CD4-positive, alpha-beta T cell treated with Interleukin-10 for 1 hour (primary cell): ENCODE measurements at regions not wholly inside any gene's neighbourhood (a gene's known extent, or its start where the extent isn't known, plus 50 kb on each side); places are given as distances from the start of the nearest gene placed in this dataset.
"Not testable (repeated sequence)": the region's sequence is repeated elsewhere in the genome, so short reads cannot be mapped to it uniquely, and the experiment has no call there.

Experiments
- DNase-seq: peaks from one replicate; pipeline ENCODE4 v3.0.0-alpha.2; 2020

DNA sequence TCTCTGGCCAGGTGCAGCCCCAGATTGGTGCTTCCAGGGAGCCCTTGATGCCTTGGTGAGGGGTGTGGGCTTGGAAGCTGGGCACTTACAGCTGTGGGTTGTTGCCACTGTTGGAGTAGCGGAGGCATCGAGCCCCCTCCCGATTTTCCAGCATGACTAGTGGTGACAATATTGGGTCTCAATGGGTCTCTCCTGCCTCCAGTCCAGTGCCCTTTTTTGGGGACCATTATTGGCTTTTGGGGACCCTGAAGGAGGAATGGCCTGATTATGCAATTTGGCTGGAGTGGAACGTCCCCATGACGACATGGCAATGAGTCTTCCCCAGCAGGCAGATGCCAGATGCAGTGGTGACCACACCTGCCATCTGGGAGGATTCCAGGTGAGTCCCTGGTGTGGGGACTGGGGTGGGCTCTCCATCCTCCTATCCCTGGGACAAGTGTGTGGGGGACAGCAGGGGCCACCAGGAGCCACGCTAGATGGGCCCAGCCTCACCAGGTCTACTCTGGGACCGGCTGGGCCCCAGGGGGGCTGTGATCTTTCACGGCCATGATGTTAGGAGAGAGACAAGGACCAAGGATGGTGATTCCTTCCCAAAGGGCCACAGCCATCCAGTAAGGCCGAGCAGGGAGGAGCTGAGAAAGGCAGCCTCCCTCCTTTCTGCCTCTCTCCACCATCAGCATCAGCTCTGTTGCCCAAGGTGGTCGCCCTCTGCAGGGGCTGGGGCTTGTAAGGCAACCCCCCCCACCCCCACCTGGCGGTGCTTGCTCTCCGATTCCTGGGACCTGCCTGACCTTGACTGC is 196.8 kb downstream of the GOLGA6L6 start:
- DNase-seq: no peak

DNA sequence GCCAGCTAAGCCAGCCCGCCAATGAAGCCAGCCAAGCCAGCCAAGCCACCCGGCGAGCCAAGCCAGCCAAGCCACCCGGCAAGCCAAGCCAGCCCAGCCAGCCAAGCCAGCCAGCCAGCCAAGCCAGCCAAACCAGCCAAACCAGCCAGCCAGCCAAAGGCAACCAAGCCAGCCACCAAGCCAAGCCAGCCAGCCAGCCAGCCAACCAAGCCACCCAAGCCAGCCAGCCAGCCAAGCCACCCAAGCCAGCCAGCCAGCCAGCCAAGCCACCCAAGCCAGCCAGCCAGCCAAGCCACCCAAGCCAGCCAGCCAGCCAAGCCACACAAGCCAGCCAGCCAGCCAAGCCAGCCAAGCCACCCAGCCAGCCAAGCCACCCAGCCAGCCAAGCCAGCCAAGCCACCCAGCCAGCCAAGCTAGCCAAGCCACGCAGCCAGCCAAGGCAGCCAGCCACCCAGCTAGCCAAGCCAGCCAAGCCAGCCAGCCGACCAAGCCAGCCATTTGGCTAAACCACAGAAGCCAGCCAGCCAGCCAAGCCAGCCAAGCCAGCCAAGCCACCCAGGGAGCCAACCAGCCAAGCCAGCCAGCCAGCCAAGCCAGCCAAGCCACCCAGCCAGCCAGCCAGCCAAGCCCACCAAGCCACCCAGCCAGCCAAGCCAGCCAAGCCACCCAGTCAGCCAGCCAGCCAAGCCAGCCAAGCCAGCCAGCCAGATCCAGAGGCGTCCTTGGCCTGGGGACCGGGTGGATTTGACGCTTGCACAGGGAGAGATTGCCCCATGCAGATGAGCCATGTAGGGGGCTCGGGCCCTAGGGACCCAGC is 198.0 kb downstream of the GOLGA6L6 start:
- DNase-seq: not testable (repeated sequence)

DNA sequence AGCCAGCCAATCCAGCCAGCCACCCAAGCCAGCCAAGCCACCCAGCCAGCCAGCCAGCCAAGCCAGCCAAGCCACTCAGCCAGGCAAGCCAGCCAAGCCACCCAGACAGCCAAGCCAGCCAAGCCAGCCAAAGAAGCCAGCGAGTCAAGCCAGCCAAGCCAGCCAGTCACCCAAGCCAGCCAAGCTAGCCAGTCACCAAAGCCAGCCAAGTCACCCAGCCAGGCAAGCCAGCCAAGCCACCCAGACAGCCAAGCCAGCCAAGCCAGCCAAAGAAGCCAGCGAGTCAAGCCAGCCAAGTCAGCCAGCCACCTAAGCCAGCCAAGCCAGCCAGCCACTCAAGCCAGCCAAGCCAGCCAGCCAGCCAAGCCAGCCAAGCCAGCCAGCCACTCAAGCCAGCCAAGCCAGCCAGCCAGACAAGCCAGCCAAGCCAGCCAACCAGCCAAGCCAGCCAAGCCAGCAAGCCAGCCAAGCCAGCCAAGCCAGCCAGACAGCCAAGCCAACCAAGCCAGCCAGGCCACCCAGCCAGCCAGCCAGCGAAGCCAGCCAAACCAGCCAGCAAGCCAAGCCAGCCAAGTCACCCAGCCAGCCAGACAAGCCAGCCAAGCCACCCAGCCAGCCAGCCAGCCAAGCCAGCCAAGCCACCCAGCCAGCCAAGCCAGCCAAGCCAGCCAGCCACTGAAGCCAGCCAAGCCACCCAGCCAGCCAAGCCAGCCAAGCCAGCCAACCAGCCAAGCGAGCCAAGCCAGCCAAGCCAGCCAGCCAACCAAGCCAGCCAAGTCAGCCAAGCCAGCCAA is 198.8 kb downstream of the GOLGA6L6 start:
- DNase-seq: not testable (repeated sequence)

DNA sequence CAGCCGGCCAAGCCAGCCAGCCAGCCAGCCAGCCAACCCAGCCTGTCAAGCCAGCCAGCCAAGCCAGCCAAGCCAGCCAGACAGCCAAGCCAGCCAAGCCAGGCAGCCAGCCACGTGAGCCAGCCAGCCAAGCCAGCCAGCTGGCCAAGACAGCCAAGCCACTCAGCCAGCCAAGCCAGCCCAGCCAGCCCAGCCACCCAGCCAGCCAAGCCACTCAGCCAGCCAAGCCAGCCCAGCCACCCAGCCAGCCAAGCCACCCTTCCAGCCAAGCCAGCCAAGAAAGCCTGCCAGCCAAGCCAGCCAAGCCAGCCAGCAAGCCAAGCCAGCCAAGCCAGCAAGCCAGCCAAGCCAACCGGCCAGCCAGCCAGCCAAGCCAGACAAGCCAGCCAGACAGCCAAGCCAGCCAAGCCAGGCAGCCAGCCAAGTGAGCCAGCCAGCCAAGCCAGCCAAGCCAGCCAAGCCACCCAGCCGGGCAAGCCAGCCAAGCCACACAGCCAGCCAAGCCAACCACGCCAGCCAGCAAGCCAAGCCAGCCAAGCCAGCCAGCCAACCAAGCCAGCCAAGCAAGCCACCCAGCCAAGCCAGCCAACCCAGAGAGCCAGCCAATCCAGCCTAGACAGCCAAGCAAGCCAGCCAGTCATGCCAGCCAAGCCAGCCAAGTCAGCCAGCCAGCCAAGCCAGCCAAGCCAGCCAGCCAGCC is 199.5 kb downstream of the GOLGA6L6 start:
- DNase-seq: no peak

- no peak for DNase-seq
Measured at GRCh38 chr15:20340931-20341661, 200.5 kb downstream of the GOLGA6L6 start.

- no peak for DNase-seq
Measured at GRCh38 chr15:20340331-20340811, 201.2 kb downstream of the GOLGA6L6 start.

DNA sequence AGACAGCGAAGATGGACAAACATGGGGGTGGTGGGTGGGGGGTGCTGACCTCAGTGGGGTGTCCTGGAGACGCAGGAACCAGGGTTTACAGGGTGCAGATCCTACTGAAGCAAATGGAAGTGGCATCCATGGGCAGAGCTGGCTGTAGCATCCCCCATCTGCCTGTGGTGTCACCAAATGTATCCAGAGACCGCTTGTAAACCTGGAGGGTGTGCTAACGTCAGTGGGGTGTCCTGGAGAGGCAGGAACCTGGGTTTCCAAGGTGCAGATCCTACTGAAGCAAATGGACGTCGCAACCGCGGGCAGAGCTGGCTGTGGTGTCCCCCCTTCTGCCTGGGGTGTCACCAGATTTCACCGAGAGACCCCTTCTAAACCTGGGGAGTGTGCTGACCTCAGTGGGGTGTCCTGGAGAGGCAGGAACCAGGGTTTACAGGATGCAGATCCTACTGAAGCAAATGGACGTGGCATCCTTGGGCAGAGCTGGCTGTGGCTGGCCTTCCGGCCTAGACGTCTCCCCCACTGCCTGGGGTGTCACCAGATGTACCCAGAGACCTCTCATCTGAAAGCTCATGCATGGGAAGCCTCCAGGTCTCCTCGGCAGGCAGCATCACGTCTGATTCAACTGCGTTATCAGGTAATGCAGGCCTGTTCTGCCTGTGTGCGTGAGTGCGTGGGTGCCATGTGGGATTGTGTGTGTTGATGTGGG is 202.4 kb downstream of the GOLGA6L6 start:
- not testable (repeated sequence) for DNase-seq

DNA sequence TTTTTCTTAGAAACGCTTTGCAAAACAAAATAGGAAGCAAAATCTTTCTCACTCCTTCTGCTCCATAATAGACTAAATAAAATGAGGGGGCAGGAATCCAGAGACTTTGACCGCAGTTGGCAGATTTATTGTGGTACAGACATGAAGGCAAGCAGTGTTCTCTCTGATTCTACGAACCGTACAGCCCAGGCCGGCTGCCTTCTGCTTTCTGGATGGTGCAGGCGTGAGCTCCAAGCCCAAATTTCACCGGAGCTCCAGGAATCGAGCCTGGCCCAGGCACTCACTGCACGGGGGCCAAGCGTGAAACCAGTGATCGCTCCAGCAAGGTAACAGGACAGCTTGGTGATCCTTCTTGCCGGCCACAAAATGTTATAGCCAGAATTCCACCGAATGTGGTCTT is 202.9 kb downstream of the GOLGA6L6 start:
- not testable (repeated sequence) for DNase-seq

GRCh38 chr15:20337238-20337637 is 204.4 kb downstream of the GOLGA6L6 start:
- DNase-seq: not testable (repeated sequence)

GRCh38 chr15:20334451-20334850 is 207.1 kb downstream of the GOLGA6L6 start:
- not testable (repeated sequence) for DNase-seq

GRCh38 chr15:20325751-20326150 is 215.8 kb downstream of the GOLGA6L6 start:
- not testable (repeated sequence) for DNase-seq

- DNase-seq: not testable (repeated sequence)
Measured at GRCh38 chr15:20317132-20317531, 224.5 kb downstream of the GOLGA6L6 start.

GRCh38 chr15:20311014-20311680 is 230.5 kb downstream of the GOLGA6L6 start:
- not testable (repeated sequence) for DNase-seq

DNA sequence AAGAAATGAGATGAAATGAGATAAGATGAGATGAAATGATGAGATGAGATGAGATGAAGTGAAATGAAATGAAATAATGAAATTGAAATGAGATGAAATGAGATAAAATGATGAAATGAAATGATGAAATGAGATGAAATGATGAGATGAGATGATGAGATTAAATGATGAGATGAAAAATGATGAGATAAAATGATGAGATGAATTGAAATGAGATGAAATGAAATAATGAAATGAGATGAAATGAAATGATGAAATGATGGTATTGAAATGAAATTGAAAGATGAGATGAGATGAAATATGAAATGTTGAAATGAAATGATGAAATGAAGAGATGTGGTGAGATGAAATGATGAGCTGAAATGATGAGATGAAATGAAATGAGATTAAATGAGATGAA is 231.0 kb downstream of the GOLGA6L6 start:
- DNase-seq: no peak

DNA sequence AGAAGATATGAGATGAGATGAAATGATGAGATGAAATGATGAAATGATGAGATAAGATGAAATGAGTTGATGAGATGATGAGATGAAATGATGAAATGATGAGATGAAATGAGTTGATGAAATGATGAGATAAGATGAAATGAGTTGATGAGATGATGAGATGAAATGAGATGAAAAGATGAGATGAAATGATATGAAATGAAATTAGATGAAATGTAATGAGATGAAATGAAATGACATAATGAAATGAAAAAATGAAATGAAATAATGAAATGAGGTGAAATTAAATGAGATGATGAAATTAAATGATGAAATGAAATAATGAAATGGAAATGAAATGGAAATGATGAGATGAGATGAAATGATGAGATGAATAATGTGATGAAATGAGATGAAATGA is 231.6 kb downstream of the GOLGA6L6 start:
- DNase-seq: not testable (repeated sequence)

- not testable (repeated sequence) for DNase-seq
Measured at GRCh38 chr15:20309395-20309794, 232.2 kb downstream of the GOLGA6L6 start.

DNA sequence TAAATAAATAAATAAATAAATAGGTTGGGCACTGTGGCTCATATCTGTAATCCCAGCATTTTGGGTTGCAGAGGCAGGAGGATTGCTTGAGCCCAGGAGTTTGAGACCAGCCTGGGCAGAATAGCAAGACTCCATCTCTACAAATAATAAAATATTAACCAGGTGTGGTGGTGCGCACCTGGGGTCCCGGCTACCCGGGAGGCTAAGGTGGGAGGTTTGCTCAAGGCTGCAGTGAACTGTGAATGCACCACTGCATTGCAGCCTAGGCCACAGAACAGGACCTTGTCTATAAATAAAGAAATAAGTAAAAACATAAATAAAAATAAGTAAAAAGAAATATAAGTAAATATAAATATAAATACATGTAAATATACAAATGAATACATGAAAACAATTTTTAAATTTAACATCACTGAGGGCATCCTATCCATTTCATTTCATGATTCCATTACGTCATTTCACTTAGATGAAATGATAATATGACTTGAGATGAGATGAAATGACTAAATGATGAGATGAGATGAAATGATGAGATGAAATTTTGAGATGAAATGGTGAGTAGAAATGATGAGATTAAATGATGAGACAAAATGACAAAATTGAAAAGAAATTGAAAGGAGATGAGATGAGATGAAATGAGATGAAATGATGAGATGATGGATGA is 233.4 kb downstream of the GOLGA6L6 start:
- not testable (repeated sequence) for DNase-seq

DNA sequence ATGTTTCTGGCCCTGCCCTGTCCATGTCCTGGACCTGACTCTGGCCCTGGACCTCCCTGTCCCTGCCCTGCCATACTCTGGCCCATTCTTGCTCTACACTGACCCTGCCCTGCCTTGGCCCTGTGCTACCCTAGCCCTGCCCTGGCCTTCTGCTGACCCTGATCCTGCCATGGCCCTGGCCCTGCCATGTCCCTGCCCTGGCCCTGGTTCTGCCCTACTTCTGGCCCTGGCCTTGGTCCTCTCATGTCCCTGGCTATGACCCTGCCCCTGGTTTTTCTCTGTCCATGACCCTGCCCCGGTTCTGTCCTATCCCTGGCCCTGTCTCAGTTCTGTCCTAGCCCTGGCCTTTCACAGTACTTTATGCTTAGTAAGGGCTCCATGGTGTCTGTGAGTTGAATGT is 234.5 kb downstream of the GOLGA6L6 start:
- not testable (repeated sequence) for DNase-seq

DNA sequence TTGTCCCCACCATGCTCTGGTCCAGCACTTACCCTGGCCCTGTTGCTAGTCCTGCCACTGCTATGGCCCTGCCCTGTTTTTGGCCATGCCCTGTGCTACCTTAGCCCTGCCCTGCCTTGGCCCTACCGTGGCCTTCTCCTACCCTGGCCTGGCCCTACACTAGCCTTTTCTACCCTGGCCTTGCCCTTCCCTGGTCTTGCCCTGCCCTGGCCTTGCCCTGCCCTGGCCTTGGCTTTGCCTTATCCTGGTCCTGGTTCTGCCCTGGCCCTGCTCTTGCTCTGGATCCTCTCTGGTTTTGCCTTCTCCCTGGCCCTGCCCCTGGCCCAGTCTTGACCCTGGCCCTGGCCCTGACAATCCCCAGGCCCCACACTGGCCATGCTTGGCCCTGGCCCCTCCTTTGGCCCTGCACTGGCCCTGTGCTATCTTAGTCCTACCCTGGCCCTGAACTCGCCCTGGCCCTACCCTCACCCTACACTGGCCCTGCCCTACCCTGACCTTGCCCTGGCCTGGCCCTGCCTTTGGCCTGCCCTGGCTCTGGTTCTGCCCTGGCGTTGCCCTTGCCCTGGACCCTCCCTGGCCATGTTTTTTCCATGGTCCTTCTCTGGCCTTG is 235.0 kb downstream of the GOLGA6L6 start:
- not testable (repeated sequence) for DNase-seq
